Hepatic stellate cell (primary cell): ENCODE measurements at regions not wholly inside any gene's neighbourhood (a gene's known extent, or its start where the extent isn't known, plus 50 kb on each side); places are given as distances from the start of the nearest gene placed in this dataset.
"Not testable (repeated sequence)": the region's sequence is repeated elsewhere in the genome, so short reads cannot be mapped to it uniquely, and the experiment has no call there.

Experiments used
- DNase-seq: peaks from one replicate; pipeline ENCODE4 v3.0.0; 2011; ENCODE audit warnings: low spot score

DNA sequence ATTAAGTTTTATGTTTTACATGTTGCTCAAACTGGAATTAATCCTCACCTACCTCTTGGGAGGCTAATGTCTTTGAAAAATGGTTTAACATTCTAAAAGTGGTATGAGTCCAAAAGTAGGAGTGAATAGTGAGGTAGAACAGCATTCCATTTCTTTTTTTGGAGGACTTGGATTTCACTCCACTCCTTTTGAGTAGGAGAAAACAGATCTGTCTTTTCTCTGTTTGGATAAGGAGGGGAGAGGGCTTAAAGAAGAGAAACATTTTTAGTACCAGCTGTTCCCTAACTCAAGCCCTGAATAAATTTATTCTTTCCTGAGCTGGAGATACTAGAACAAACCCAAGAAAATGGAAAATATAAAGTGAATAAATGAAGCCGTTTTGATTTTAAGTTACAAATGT, 687.9 kb downstream of the MECOM start:
- DNase-seq = no peak

DNA sequence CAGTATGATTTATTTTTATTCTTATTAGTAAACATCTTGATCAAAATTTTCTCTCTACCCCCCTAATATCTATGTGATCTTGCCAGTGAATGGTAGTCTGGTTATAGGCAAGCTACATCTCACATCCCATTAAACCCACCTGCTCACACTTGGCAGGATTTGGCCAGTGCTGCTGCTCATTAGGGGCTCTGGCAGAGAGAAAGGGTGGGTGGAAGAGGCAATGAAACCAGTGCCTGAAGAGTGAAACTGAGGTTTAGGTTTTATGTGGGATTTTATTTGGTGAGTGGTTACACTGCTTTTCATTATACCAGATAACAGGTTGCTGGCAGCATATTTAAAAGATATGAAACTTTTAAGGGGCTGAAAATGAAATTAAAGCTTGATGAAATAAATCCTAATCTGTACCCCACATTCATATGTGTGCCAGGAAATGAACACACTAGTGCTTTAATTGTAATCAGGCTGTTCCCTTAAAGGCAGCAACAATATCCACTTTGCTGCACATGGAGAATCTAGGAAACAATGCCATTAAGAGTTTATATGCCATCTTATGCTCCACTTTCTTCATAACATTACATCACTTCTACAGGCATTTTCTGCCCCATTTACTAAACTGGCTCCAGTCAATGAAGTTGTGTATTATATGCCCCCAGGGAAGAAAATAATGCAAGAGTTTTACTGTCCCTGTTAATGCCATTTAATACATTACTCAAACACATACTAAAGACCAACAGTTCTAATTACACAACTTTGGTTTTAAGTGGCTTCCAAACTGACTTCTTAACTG, 688.7 kb downstream of the MECOM start:
- no peak for DNase-seq

DNA sequence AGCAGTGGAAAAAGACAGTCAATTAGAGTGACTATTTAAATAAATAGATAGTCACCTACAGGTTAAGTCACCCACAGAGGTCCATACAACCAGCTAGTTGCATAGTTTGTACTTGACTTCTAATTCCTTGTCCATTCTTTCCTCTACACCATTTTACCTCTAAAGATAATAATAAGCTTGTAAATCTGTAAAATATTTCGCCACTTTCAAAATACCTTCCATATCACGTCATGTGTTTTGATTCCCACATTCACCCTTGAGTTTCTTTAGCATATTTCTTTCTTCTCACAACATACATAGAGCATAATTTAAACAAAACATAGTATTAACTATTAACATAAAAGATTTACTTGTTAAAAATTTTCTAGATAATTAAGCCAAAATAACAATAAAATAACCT, 689.6 kb downstream of the MECOM start:
- no peak for DNase-seq

DNA sequence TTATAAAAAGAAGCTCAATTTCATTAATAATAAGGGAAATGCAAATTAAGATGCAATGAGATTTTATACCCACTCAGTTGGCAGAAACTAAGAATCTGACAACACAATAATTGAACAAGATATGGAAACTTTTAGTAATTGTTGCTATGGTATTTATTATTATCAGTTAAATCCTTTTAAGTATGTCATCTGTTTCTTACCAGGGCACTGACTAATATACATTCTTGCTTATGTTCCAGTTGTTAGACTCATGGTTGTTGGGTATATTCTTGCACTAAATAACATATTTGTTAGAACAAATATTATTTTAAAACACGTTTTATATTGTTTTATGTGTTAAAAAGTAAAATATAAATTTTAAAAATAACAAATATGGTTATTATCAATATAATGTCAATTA, 690.3 kb downstream of the MECOM start:
- DNase-seq = no peak

DNA sequence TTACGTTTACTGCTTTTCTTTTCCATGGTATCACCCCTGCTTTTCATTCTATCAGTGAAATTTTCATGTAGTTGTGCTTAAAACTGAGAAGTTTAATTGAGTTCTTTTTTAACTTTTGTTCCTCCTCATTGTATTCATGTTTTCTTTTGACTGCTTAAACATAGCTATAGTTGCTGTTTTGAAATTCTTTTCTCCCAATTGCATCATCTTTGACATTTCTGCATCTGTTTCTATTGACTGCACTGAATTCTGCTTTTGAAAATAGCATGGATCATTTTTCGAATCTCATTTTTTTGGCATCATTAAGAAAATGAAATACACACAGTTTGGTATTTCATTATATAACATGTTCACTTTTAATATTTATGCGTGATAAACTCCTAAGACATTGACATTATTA, 694.9 kb downstream of the MECOM start:
- DNase-seq = no peak

DNA sequence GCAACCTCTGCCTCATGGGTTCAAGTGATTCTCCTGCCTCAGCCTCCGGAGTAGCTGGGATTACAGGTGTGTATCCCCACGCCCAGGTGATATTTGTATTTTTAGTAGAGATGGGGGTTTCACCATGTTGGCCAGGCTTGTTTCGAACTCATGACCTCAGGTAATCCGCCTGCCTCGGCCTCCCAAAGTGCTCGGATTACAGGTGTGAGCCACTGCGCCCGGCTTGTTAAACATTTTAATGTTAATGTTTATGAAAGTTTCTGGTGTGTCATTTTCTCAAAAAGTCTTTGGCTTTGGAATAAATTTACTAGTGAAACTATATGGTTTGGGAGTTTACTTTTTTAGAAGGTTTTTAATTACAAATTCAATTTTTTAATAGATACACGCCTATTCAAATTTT, 698.8 kb downstream of the MECOM start:
- DNase-seq = no peak

DNA sequence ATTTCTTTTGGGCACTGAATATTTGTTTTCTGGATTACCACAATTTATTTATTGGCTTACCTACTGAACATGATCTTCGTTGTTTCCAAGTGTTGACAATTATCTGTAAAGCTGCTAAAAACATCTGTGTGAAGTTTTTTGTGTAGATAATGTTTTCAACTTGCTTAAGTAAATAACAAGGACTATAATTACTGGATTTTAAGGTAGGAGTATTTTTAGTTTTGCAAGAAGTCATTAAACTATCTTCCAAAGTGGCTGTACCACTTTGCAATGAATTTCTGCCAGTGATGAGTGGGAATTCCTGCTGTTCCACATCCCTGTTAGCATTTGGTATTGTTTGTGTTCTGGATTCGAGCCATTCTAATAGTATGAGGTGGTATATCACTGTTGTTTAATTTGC, 702.2 kb downstream of the MECOM start:
- no peak for DNase-seq

DNA sequence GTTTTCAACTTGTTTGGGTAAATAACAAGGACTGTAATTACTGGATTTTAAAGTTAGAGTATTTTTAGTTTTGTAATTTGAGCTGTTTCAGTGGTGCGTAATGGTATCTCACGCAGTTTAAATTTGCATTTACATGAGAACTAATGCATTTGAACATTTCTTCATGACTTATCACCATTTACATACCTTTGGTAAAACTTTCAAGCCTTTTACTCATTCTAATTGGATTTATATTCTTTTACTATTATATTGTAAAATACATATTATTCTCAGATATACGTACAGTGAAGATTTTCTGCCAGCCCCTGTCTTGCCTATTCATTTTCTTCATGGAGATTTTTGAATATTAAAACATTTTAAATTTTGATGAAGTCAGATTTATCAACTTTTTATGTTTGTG, 703.8 kb downstream of the MECOM start:
- no peak for DNase-seq

DNA sequence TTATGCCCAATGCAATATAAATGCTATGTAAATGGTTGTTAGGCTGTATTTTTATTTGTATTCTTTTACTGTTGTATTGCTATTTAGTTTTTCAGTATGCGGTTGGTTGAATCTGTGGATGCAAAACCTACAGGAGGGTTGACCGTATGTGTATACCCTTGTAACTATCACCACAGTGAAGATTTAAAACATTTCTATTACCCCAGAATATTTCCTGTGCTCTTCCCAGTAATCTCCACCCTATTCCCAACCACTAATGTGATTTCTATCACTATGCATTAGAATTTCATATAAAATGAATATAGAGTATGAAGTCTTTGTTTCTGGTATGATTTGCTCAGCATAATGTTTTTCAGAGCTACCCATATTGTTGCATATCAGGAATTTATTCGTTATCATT, 705.0 kb downstream of the MECOM start:
- DNase-seq = no peak

DNA sequence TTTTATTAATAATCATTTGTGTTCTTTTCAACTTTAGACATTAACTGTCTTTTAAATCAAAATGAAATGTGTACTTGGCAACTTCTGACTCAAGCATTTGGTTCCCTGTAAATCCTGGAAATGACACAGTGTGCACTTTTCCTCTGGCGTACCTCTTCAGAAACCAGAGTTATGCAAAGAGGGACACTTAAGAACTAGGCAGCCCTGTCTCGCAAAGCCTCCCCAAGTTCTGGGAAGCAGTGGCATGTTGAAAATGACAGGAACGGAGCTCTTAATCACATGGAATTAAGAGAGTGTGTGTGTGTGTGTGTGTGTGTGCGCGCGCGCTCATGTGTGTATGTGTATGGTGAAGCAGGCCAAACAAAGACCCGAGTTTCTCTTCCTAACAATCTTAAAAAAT, 707.4 kb downstream of the MECOM start:
- no peak for DNase-seq

DNA sequence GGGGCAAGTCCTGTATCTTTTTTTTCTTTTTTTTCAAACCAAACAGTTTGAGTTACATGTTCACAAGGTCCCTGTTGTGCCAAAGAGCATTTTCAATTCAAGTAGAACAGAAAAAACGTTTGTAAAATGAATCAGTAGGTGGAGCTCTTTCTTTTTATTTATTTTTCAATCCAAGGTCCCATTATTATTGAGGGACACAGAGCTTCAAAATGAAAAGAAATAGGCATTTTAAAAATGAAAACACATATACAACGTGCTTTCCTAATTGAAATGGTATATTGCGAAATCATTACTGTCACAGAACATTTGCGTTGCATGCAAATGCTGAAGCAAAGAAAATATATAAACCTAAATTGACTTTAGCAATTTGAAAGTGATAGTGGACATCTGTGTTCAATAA, 711.0 kb downstream of the MECOM start:
- DNase-seq = no peak

DNA sequence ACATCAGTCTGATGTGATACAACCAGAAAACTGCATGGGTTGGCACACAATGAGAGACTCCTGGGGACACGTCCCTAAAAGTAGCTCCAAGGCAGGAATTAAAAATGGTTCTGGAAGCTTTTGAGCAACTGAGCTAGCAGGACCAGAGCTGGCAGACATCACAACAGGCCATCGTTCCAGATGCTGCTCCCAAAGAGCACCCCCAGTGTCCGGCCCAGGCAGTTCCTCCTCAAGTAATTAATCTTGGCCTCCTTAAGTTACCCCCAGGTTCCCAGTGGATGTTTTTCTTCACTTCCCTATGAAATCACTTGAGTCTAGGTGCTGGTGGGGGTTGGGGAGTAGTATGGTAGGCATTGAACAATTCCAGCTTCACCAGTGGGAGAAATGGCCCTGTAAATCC, 711.6 kb downstream of the MECOM start:
- DNase-seq = no peak

DNA sequence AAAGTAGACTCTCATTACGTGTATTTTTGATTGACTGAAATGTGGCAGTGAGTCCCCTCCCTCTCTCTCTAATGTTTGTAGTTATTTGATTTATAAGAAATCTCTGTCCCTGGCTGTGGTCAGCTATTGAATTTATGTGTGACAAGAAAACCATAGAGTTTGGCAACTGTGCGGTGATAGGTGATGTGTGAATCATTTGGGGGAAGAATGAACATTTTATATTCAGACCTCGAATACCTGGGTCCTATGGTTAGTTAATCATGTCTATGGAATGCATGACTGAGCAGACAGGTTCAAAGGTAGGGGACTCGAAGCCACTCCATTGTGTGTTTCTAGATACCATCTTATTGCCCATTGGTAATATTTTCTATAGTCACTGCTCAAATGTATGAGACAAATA, 712.1 kb downstream of the MECOM start:
- DNase-seq = no peak

DNA sequence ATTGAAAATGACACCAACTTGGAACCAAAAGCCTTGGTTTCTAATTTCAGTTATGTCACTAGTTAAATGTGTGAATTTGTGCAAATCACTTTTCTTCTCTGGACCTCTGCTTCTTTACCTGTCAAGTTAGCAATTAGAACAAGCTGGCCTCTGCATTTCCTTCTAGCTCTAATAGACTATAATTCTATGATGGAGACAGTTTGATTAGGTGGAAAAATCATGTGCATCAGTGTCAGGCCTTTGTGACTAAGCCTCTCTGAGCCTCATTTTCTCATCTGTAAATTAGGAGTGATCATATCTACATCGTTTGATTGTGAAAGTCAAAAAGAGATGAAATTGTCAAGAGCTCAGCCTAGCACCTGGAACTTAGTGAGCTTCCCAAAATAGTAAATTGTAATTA, 712.9 kb downstream of the MECOM start:
- DNase-seq = no peak

DNA sequence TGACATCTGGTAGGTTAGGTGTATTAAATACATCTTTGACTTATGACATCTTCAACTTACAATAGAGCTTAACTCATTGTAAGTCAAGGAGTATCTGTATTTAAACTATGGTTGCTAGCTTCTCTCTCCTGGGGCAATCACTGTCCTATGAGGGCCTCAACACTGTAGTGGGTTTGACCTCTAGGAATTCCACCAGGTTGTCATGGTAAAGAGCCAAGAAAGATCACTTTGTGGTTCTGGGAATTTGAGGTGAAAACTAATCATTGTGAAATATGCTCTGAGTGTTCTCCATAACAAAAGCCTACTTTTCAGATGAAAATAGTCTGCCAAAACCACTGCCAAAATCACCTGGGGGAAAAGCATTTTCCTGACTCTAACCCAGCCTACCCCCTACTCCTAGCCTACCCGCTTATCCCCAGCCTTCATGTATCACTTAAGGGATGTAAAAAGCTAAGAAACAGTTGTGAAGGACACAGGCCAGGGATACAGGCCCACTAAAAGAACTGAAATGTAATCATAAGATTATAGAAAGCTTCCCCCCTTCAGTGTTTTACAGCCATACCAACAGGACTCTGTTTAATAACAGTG, 723.8 kb downstream of the MECOM start:
- no peak for DNase-seq

DNA sequence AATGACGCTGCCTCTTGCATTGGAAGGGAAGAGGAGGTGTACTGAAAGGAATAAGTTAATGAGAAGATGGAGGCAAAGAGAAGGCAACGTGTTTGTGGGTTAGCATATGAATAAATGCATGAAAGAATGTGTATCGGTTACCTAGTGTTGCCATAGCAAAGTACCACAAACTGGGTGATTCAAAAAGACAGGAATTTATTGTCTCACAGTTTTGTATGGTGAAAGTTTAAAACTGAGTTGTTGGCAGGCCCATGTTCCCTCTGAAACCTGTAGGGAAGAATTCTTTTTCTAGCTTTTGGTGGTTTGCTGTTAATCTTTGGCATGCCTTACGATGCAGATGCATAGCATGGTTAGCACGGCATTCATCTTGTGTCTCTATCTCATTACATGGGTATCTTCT, 729.9 kb downstream of the MECOM start:
- no peak for DNase-seq

DNA sequence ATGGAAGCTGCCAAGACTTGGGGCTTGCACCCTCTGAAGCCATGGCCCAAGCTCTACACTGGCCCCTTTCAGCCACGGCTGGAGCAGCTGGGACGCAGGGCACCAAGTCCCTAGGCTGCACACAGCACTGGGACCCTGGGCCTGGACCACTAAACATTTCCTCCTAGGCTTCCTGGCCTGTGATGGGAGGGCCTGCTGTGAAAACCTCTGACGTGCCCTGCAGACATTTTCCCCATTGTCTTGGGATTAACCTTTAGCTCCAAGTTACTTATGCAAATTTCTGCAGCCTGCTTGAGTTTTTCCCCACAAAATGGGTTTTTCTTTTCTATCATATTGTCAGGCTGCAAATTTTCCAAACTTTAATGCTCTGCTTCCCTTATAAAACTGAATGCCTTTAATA, 733.5 kb downstream of the MECOM start:
- DNase-seq = not testable (repeated sequence)

DNA sequence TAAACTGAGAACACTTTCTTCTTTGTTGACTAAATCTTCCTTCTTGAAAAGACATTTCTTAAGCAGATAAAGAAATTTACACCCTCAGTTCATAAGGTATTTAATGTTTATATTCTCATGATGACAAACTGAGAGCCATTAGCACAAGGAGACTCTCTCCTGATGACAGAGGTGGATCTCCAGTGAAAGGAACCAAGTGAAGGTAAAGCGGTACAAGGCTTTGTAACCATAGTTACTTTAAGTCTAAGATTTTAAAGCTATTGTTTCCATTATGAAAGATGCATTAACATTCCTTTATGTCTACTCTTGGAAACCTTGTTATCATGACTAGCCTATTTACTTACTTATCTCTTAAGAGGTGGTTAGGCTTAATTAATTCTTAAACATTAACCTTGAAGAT, 737.1 kb downstream of the MECOM start:
- DNase-seq = no peak

DNA sequence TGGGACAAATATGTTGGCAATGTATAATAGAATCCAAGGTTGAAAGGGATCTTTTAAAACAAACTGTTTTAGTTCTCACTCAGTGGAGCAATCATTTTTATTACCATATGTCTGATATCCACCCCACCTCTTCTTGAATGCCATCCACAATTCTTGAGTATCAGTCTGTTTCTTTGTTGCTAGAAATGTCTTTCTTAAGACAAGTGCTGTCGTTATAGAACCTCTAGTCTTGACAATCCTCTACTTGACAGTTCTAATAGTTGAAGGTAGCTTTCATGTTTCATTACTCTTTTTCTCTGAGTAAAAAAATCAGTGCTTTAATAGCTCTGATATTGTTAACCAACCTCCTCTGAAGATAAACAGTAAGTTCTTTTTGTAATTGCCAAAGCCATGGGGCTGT, 737.9 kb downstream of the MECOM start:
- DNase-seq = no peak

DNA sequence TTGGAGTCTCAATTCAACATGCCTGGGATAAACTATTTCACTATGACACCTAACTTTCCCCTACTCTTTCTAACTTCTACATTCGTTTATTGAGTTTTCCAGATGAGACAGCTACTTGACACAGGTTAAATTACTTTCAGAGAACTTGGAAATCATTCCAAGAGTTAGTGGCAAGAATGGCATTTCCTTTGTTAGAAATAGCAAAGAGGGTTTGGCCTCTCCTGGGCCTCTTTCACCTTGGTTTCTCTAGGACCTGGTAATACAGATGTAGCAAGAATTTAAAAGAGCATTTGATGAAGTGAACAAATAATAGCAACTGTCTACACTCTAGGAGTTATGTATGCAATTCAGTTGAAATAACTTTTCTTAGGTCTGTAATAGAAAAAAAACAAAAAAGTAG, 748.9 kb downstream of the MECOM start:
- DNase-seq = no peak

DNA sequence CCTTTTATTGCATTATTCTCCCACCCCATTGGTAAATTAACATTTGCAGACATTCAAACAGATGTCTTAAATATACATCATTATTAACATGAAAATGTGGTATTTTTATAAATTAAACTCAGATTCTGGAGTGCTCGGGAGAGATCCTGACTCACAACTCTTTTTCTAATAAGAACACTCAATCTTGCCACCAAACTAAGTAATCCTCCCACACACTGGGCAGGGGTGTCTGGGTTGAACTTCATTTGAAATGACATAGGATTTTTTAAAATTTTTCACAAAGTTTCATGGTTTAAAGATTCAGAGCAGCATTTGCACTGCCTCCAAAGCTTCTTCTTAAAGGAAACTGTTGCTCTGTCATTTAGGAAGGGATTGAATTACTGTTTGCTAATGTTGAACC, 754.3 kb downstream of the MECOM start:
- no peak for DNase-seq

DNA sequence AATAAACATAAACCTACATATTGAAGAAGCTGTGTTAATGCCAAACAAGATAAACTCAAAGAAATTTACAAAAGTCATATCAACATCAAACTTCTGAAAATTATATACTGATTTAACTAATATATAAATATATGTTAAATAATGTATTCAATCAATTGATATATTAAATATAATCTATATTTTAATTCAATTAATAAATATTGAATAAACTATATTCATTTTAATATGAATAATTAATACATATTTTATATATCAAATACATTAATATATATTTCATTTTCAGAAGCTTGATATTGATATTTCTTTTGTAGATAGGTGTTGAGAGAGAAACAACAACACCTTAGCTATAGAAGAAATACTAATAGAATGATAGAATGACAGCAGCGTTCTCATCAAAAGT, 768.1 kb downstream of the MECOM start:
- DNase-seq = no peak

DNA sequence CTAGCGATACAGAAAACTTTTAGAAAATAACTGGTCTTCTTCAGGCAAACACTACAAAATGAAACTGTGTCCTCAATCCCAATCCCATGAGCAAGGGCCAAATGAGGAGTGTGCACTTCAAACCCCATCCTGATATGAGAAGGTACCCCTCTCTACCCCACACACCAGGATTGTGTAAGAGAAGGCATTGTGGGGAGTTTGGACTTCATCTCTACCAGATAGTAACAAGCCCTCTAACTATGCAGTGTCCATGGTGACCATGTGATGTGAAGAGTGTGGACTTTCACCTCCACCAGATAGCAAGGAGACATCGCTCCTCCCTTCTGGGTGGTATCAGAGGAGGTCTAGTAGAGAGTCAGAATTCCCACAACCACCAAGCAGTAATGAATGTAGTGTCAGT, 769.3 kb downstream of the MECOM start:
- DNase-seq = no peak

DNA sequence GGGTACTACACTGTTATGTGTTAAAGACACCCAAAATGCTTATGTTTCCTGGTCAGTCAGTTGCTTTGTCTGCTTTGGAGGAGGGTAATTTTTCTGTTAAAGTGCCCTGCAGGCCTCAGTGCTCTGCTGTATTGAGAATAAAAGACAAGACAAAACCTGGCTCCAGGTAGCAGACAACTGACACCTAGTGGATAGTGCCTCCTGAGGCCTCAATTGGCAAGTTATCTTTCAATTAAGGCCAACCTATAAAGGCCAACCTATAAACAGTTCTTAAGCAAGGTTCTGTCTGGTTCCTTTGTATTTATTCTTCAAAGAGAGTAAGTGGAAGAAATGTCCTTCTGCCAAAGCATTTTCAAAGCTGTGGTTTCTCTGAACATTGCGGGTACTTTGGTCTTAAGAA, 773.8 kb downstream of the MECOM start:
- DNase-seq = no peak
